GM12878 (cell line): ENCODE measurements at regions not wholly inside any gene's neighbourhood (a gene's known extent, or its start where the extent isn't known, plus 50 kb on each side); places are given as distances from the start of the nearest gene placed in this dataset.

Experiments
- ATAC-seq: fragments of 200-7000 bp; cut with Tn5 transposase; 3 replicates; pipeline ENCODE4 v1.9.1; 2020; ENCODE audit warnings: mild to moderate bottlenecking, moderate library complexity
- BruUV-seq: library from RNA; stranded (reverse); fragments of 400-500 nt; replicated peaks from 2 replicates; lab custom pipeline; 2021; lab: Mats Ljungman, UMichigan
- CTCF ChIA-PET: fragments of 300-600 bp; sonication (Branson Sonifier 250); formaldehyde crosslinking; extraction: SDS; loops from one replicate; lab custom pipeline; 2021; ENCODE audit warnings: inconsistent platforms; lab: Yijun Ruan, JAX
- POLR2A ChIA-PET: fragments of 350-600 bp; formaldehyde crosslinking; extraction: SDS; loops from one replicate; lab custom pipeline; 2021; ENCODE audit warnings: inconsistent platforms; lab: Charles Lee
- RAD21 ChIA-PET: fragments of 300-600 bp; sonication (Branson Sonifier 250); formaldehyde crosslinking; loops from one replicate; lab custom pipeline; 2023; ENCODE audit warnings: antibody characterized with exemption; ENCODE audit not compliant: unreplicated experiment; lab: Charles Lee
- SMC1A ChIA-PET: fragments of 300-600 bp; sonication (Branson Sonifier 250); formaldehyde crosslinking; loops from one replicate; lab custom pipeline; 2023; ENCODE audit not compliant: unreplicated experiment, uncharacterized antibody; lab: Charles Lee
- DNase-seq: peaks from one replicate; pipeline ENCODE4 v3.0.0-alpha.2; 2011; ENCODE audit warnings: low read depth, low spot score
- FAIRE-seq: peaks from 3 replicates; lab custom pipeline; 2011; peaks lifted over from hg19 to GRCh38; lab: Jason Lieb, UNC
- H2AFZ ChIP-seq: 2 replicates; pipeline ENCODE4 v1.6.0; 2011; ENCODE audit warnings: low read depth, low read length, control low read depth; ENCODE audit not compliant: control insufficient read depth
- H3K27ac ChIP-seq: 2 replicates; pipeline ENCODE4 v1.5.1; 2011; ENCODE audit warnings: control low read depth; ENCODE audit not compliant: control insufficient read depth, insufficient read depth
- H3K27me3 ChIP-seq, 2 experiments: replicated peaks in 1 of 2; 2 replicates each; pipeline versions ENCODE4 v1.6.0 to v1.6.1; 2011; ENCODE audit warnings: low read length in 1 of 2; ENCODE audit not compliant: control insufficient read depth in 2 of 2, insufficient read depth in 2 of 2
- H3K36me3 ChIP-seq, 2 experiments: 2 replicates each; pipeline ENCODE4 v1.5.1; 2011; ENCODE audit warnings: low read length in 1 of 2; ENCODE audit not compliant: control insufficient read depth in 2 of 2, insufficient read depth in 2 of 2
- H3K4me1 ChIP-seq: 2 replicates; pipeline ENCODE4 v1.6.1; 2011; ENCODE audit warnings: mild to moderate bottlenecking, low read length, moderate library complexity, mixed read lengths; ENCODE audit not compliant: control insufficient read depth, insufficient read depth
- H3K4me2 ChIP-seq: 2 replicates; pipeline ENCODE4 v1.6.0; 2011; ENCODE audit warnings: control low read depth; ENCODE audit not compliant: control insufficient read depth, insufficient read depth
- H3K4me3 ChIP-seq: fragments of 200-600 bp; sonication (generic); 2 replicates; pipeline ENCODE4 v1.5.1; 2016
- H3K79me2 ChIP-seq: 2 replicates; pipeline ENCODE4 v1.6.0; 2011; ENCODE audit warnings: low read length; ENCODE audit not compliant: control insufficient read depth, insufficient read depth
- H3K9ac ChIP-seq: 2 replicates; pipeline ENCODE4 v1.8.0; 2011; ENCODE audit warnings: low read length, control low read depth, mixed read lengths; ENCODE audit not compliant: control insufficient read depth, insufficient read depth
- H3K9me3 ChIP-seq: replicated peaks from 3 replicates; pipeline ENCODE4 v1.5.1; 2011; ENCODE audit warnings: mild to moderate bottlenecking, low read length; ENCODE audit not compliant: control insufficient read depth, insufficient read depth
- H4K20me1 ChIP-seq: 2 replicates; pipeline ENCODE4 v1.6.0; 2011; ENCODE audit not compliant: control insufficient read depth, insufficient read depth
- PML ChIP-seq: IDR thresholded peaks from 2 replicates; pipeline ENCODE4 v1.6.1; 2012; ENCODE audit warnings: low read length, inconsistent platforms
- WGBS: methylation state at CpG from one replicate; pipeline ENCODE4 v1.1.6; 2016; ENCODE audit warnings: low lambda C conversion rate; ENCODE audit not compliant: insufficient replicate concordance, insufficient coverage; ENCODE audit errors: missing lambda C conversion rate; 5-methylcytosine and 5-hydroxymethylcytosine counted together
- in situ Hi-C: fragments of 300-500 bp; cut with MboI; formaldehyde crosslinking; loops from 9 replicates; pipeline ENCODE4 v1.14.3; 2018; ENCODE audit warnings: mixed read lengths
- intact Hi-C: fragments of 100-400 bp; cut with micrococcal nuclease; formaldehyde crosslinking; loops from one replicate; pipeline ENCODE4 v1.14.2; 2022; ENCODE audit not compliant: unreplicated experiment
- TF ChIP-seq, protein P1 (sequence below): fragments of 450-650 bp; IDR thresholded peaks from 2 replicates; pipeline ENCODE4 v1.6.1; 2016; ENCODE audit warnings: mild to moderate bottlenecking
- TF ChIP-seq, protein P2 (sequence below): fragments of 450-650 bp; IDR thresholded peaks from 2 replicates; pipeline ENCODE4 v1.6.1; 2017; ENCODE audit warnings: mild to moderate bottlenecking, moderate library complexity
- TF ChIP-seq, protein P3 (sequence below): IDR thresholded peaks from 2 replicates; pipeline ENCODE4 v1.6.1; 2011; ENCODE audit warnings: mild to moderate bottlenecking, low read depth, low read length, moderate library complexity; ENCODE audit not compliant: insufficient replicate concordance

DNA sequence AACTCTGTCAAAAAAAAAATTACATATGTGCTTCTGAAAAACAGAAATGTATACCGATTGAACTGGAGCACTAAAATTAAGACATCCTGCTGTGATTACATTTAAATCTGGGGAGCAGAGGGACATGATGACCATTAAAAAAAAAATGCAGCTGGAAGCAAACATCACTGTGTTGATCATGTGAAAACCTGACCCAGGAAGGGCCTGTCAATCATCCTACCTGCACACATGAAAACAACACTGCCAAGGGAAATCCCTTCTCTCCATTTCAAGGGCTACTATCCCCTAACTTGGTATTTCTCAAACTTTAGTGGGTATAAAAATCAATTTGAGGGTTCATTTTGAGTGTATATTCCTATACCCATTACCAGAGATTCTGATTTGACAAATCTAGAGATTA is 719.9 kb upstream of the CBLB start:
- H3K9me3 ChIP-seq = no peaks in the 10 kb centered on the region; the same call in 2 of the 3 replicates
- POLR2A ChIA-PET = no interaction called here
- H3K9ac ChIP-seq = no peak overlapping the region
- no TSS peak for BruUV-seq
- H3K4me3 ChIP-seq = no peak overlapping the region
- SMC1A ChIA-PET = no interaction called here
- TF ChIP-seq, protein P1, sequence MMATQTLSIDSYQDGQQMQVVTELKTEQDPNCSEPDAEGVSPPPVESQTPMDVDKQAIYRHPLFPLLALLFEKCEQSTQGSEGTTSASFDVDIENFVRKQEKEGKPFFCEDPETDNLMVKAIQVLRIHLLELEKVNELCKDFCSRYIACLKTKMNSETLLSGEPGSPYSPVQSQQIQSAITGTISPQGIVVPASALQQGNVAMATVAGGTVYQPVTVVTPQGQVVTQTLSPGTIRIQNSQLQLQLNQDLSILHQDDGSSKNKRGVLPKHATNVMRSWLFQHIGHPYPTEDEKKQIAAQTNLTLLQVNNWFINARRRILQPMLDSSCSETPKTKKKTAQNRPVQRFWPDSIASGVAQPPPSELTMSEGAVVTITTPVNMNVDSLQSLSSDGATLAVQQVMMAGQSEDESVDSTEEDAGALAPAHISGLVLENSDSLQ = peak; percentile 85
- TF ChIP-seq PML = no peak
- TF ChIP-seq, protein P2, sequence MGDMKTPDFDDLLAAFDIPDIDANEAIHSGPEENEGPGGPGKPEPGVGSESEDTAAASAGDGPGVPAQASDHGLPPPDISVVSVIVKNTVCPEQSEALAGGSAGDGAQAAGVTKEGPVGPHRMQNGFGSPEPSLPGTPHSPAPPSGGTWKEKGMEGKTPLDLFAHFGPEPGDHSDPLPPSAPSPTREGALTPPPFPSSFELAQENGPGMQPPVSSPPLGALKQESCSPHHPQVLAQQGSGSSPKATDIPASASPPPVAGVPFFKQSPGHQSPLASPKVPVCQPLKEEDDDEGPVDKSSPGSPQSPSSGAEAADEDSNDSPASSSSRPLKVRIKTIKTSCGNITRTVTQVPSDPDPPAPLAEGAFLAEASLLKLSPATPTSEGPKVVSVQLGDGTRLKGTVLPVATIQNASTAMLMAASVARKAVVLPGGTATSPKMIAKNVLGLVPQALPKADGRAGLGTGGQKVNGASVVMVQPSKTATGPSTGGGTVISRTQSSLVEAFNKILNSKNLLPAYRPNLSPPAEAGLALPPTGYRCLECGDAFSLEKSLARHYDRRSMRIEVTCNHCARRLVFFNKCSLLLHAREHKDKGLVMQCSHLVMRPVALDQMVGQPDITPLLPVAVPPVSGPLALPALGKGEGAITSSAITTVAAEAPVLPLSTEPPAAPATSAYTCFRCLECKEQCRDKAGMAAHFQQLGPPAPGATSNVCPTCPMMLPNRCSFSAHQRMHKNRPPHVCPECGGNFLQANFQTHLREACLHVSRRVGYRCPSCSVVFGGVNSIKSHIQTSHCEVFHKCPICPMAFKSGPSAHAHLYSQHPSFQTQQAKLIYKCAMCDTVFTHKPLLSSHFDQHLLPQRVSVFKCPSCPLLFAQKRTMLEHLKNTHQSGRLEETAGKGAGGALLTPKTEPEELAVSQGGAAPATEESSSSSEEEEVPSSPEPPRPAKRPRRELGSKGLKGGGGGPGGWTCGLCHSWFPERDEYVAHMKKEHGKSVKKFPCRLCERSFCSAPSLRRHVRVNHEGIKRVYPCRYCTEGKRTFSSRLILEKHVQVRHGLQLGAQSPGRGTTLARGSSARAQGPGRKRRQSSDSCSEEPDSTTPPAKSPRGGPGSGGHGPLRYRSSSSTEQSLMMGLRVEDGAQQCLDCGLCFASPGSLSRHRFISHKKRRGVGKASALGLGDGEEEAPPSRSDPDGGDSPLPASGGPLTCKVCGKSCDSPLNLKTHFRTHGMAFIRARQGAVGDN = no peak
- TF ChIP-seq, protein P3, sequence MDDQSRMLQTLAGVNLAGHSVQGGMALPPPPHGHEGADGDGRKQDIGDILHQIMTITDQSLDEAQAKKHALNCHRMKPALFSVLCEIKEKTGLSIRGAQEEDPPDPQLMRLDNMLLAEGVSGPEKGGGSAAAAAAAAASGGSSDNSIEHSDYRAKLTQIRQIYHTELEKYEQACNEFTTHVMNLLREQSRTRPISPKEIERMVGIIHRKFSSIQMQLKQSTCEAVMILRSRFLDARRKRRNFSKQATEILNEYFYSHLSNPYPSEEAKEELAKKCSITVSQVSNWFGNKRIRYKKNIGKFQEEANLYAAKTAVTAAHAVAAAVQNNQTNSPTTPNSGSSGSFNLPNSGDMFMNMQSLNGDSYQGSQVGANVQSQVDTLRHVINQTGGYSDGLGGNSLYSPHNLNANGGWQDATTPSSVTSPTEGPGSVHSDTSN = peak; percentile 56
- WGBS = no CpG with 5 or more reads among the region's 1 CpG
- in situ Hi-C loops = no loop called here
- intact Hi-C loops = no loop called here
- CTCF ChIA-PET = interaction anchor here (0.6 kb wide), 1 partner anchor 1710 kb away, joined by 3 read pairs; no protein-coding TSS in a partner anchor
- H2AFZ ChIP-seq = no peak overlapping the region
- H3K4me2 ChIP-seq = no peak overlapping the region
- no peak for DNase-seq
- H3K4me1 ChIP-seq = no peaks in the 10 kb centered on the region
- no peak for ATAC-seq
- RAD21 ChIA-PET = no interaction called here
- no peak overlapping the region for H3K27ac ChIP-seq
- no peaks in the 10 kb centered on the region for H4K20me1 ChIP-seq
- no peaks in the 10 kb centered on the region for H3K79me2 ChIP-seq
- no peaks in the 10 kb centered on the region for H3K27me3 ChIP-seq
- no peaks in the 10 kb centered on the region for H3K36me3 ChIP-seq
- FAIRE-seq = no peak
